NCI-H146 treated with DMSO at 0.1 percent for 48 hours (cell line): ENCODE measurements at regions not wholly inside any gene's neighbourhood (a gene's known extent, or its start where the extent isn't known, plus 50 kb on each side); places are given as distances from the start of the nearest gene placed in this dataset.
"Not testable (repeated sequence)": the region's sequence is repeated elsewhere in the genome, so short reads cannot be mapped to it uniquely, and the experiment has no call there.

Experiments used
- DNase-seq: peaks from one replicate; lab custom pipeline; 2025; ENCODE audit not compliant: unreplicated experiment; lab: John Stamatoyannopoulos, UW

DNA sequence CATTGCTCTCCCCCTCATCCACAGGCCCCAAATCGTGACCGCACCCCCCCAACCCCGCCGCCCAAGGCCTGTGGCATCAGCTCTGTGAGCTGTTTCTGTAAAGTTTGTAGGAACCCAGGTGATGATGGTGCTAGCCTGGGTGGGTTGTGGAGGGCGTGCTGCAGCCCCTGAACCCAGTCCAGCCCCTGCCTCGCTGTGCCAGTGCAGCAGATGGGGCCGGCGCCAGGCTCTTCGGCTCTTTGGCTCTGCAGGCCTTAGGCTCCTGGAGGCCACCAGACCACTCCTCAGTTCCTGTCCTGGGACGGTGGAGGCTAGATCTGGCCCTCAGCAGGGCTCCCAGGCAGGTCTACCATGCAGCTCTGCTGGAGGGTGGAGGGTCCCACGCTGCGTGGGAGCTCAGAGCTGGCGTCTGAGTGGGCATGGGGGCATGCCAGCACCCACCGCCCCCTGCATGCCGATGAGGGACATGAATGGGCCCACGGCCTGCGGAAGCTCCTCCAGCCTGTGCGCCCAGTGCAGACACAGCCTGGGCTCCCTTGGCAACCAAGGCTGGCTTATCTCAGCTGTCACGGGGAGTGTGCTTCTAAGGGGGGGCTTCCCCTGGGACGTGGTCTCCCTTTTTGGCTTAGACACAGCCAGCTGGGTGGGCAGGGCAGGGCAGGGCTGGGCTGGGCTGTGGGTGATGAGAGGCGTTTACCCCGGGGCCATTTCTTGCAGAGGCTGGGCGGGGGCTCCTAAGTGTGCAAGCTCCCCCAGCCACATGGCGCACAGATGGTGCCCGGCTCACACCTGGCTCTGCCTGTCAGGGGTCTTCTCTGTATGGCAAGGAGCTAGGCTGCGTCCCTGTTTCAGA lies 1187.6 kb downstream of the BRD1 start:
- no peak for DNase-seq

DNA sequence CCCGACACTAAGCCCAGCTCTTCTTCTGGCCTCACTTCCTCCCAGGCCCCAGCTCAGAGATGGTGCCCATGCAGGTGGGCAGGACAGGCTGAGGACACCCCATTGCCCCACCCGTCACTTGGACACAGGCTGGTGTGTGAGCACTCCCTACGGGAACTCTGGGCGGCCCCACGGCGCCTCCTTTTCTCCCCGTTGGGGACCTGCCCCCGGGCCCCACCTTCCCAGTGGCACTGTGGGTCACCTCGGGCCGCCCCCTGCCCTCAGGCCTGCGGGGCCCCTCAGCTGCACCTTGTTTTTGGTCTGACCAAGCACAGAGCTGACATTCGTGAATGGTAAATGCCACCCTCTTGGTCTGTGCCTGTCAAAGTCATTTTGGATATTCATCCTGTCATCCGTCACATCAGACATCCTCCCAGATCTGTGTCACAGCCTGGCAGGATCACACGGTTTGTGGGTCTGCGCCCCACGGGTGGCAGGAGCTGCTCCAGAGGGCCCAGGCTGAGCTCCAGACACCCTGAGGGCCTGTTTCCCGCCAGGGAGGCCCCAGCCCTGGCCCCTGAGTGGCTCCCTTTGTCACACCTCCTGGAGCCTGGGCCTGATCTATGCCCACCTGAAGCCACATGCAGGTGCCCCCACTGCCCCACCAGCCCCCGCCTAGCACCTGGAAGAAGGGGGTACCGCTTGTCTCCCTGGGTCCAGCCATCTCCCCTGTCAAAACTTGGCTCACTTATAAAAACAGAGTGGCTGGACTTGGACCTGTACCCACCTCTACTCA lies 1188.5 kb downstream of the BRD1 start:
- no peak for DNase-seq

DNA sequence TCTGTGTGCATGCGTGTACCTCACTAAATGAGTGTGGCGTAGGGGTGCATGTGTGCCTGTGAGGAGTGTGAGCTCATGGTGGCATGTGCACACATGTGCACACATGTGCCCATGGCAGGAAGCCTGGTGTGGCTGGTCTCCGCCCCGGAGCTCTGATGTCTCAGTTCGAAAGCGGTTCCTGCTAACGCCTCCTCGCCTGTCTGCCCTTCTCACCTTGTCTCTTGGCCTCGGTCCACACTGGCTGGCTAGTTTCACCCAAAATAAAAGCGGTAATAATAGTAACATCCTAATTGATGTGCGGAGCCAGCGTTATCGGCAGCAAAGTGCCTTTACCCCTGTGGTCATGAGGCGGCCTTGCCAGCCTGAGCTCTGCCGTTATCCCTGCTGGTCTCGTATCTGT lies 1190.4 kb downstream of the BRD1 start:
- no peak for DNase-seq

DNA sequence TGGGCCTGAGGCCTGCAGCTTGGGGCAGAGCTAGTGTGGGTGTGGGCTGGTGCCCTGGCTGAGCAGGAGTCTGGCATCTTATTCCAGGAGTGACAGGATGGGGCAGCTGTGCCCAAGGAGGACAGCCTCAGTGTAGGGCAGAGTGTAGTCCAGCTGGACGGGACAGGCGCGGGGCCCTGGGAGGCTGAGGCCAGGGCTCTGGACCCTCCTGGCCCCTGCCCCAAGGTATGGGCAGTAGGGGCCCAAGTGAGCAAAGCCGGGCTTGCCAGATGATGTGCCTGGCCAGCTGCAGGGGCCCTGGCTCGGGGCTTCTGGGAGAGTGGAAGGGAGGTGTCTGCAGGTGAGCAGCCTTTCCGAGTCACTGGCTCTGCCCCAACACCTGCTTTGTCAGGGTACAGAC lies 1190.9 kb downstream of the BRD1 start:
- DNase-seq = no peak

DNA sequence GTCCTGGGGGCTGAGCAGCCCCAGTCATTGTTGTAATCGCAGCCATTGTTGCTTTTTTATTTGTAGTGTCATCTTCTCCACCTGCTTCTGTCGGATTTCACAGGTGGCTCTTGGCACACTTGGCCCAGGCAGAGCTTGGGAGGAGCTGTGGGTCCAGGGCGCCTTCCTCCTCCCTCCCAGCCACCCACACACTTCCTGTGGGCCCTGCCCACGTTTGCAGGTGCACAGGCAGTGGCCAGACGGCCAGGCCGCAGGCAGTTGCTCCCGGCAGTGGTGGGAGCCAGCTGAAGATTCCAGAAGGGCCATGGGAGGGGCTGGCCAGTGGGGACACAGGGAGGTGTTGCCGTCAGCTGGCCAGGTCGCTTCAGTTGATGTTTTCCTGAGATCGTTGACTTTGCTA lies 1191.9 kb downstream of the BRD1 start:
- peak; percentile 56 for DNase-seq

DNA sequence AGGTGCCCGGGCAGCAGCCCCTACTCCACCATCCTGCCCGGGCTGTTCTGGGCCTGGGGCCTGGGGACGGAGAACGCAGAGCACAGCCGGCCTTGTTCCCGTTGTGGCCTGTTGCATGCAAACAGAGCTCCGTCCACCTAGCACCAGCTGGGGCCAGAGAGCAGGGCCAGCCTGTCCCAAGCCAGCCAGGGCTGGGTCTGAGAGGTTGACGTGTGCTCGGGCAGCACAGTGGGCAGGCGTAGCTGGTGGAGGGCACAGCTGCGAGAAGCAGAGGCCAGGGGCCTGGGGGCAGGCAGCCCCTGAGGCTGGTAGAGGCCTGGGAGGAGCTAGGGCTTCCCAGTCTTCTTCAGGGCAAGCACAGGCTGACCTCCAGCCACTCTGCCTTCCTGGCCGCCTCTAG lies 1192.6 kb downstream of the BRD1 start:
- no peak for DNase-seq

DNA sequence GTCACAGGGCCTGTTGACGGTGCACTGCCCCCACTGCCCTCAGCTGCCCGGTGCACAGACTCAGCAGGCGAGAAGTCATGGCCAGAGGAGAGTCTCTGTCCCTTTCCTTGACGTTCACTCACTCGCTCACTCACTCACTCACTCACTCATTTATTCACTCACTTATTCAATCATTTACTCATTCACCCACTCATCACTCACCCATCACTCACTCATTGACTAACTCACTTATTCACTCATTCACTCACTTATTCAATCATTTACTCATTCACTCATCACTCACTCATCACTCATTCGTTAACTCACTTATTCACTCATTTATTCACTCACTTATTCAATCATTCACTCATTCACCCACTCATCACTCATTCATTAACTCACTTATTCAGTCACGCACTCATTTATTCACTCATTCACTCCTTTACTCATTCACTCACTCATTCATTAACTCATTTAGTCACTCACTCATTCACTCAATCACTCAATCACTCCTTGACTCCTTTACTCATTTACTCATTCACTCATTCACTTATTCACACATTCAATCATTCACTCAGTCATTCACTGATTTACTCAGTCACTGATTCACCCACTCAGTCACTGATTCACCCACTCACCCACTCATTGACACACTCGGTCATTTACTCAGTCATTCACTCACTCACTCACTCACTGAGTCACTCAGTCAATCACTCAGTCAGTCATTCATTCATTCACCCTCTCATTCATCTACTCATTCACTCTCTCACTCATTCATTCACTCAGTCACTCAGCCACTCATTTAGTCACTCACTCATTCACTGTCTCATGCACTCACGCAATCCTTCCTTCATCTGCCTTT lies 1193.5 kb downstream of the BRD1 start:
- no peak for DNase-seq

DNA sequence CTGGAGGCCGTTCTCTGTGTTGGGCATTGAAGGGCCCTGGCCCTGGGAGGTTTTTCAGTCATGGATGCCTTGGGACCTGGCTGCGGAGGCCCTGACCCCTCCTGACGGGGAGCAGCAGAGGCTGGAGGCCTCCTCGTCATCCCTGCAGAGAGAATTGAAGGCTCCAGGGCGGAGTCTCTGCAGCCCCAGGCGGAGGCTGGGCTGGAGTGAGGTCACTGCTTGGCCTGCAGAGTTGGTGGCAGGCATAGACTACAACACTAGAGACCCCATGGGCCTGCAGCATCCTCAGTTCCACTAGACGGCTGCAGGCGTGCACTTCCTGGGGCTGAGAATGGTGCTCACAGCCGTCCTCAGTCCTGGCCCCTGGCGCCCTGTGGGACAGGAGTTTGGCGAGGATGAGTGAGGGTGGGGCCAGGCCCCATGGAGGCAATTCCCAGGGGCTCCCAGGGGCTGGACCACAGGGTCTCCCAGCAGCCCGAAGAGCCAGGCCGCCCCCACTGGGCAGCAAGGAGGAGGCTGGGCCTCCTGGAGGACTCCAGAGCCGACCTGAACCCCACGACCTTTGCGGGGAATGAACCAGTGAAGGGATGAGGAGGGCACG lies 1194.9 kb downstream of the BRD1 start:
- DNase-seq = no peak

DNA sequence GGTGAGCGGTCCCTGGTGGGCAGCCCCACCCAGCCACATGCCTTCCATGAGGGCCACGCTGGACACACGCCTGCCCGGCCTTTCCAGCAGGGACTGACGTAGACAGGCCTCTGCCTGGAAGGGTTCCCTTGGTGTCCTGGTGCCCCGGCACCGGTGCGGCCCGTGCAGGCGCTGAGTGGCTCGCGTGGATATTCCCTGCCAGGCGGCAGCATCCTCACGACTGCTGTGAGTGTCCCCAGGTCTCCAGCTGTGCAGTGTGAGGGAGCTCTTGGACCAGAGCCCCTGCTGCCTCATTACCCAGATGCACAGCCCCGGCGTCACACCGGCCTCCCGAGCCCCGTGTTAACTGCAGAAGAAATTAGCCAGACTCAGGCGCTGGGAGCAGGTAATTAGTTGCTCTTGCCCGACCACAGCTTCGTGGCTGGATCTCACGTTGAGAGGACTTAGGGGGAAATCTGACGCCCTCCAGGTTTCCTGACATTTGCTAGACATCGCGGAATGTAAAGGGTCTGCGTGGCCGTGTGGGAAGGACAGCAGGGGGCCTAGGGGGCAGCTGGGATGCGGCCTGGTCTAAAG lies 1196.3 kb downstream of the BRD1 start:
- no peak for DNase-seq

DNA sequence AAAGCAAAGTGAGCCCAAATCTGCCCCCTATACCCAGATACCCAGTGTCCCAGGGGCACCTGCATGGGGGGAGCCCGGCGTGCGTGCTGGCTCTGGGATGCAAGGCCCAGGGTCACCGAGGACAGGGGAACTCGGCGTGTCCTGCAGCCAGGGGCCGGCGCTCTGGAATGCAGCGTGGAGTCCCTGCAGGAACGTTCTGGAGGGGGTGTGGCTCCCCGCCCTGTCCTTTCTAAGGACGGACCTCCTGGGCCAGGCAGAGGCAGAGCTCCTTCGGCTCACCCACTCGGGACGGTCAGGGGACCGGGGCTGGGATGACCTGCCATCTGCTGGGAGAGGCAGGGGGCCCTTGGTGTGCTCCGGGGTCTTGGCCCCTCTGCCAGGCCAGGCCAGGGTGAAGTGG lies 1196.8 kb downstream of the BRD1 start:
- DNase-seq = no peak

DNA sequence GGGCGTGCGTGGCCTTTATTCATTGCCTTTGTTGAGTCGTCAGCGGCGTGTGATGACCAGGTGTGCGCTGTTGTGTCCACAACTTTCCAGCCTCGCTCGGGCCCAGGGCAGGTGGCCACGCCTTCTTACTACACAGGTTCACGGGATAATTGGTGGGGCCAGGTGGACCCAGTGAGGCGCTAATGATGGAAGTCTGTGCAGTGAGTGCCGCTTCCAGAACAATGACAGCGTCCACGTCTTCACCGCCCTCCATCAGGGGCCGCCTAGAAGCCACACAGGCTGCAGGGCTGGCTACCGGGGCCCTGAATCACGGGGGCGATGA lies 1197.3 kb downstream of the BRD1 start:
- peak; percentile 92 for DNase-seq

DNA sequence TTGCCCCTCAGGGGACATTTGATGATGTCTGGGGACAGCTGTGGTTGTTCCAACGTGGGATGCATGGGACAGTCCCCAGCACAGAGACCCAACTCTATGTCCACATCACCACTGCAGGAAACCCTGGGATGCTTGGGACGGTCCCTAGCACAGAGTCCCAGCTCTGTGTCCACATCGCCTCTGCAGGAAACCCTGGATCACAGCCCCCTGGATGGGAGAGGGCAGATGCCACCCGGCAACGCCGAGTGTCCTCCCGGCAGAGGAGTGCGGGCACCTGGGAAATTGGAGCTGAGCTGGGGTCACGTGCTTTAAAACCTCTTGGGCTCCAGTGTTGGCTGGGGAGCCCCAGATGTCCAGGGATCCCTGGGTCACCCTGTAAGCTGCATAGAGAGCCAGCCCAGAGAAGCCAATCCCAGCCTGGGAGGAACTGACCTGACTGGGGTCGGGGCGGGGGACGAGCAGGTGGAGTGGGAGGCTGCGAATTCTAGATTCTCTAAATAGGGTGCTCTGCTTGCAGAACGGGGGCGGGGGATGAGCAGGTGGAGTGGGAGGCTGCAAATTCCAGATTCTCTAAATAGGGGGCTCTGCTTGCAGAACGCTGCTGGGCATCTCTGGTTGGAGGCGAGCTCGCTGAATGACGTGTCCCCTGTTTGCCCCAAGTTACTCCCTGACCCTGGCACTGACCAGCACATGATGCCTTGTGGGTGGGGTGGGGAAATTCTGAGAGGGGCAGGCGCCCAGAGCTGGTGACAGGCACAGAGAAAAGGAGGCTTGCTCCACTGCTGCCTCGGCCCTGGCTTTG lies 1197.8 kb downstream of the BRD1 start:
- no peak for DNase-seq

DNA sequence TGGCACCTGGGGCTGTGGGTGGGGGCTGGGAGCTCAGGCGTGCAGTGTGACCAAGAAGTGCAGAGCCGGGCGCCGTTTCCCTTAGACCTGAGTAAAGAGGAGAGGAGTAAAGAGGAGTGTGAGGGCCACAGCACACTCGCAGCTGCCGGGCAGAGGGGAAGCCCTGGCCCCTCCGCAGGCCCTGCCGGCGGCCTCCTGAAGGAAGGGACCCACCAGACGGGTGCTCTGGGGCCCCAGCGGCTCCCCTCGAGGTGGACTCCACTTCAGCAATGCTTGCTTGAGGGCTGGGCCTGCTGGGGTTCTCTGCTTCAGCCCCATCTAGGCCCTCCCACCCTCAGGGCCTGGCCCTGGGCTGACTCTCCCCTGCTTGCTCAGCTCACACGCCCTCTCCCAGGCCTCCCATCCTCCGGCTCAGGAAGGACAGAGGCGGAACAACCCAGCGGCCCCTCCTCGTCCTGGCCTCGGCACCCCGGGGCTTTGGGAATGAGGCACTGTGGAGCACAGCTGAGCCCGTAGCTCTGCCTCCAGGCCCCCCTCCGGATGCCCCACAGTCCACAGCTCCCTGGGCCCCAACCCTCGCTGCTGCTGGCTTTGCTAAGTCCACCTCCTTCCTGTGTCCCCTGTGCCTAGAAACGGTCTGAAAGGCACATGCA lies 1198.7 kb downstream of the BRD1 start:
- no peak for DNase-seq

DNA sequence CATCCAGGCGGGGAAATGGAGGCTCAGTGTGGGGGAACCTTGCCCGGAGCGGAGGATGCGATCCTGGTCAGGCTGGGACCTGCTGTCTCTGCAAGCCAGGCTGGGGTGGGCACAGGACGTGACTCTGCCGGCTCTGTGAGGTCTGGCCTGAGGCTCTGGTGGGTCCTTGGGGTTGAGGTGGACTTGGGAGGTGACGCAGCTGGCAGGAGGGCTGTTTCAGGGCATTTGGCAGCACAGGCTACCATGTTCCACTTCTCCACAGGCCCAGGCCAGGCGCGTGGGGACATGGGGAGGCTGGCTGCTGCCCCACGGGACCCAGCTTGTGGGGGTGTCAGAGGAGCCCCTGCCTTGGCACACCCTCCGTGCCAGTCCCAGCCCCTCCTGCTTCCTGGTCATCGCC lies 1199.7 kb downstream of the BRD1 start:
- no peak for DNase-seq

DNA sequence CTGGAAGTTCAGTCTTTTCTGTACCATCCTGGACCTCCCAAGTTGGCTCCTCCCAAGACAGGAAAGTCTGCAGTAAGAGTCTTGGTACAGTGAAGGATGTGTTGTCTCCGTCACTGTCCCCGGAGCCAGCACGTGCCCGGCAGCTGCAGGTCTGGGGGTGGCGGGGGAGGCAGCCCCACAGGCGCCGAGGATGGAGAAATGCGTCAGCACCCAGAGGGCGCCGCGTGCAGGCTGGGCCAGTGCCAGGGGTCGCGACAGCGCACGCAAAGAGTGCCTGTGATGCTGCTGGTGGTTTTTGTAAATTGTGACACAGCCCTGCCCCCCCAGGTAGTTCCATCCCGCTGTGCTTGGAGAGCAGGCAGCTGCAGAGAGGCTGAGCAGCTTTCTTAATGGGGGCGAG lies 1200.5 kb downstream of the BRD1 start:
- no peak for DNase-seq

DNA sequence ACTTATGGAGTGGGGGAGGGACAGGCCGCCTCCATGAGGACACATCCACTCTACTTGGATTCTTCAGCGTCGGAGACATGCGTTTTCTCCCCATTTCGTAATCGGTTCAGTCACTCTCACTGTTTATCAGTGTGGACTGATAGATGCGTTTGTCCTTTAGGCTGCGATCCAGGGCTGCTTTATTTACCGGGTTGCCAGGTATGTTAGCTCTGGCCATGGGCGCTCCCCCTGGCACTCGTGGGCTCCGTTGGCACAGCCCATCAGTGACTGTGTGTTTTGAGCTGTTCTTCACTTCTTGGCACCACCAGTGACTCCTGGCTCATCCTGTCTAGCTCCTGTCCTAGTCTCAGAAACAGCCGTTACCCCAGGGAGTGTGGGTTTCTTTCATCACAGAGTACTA lies 1203.3 kb downstream of the BRD1 start:
- DNase-seq = no peak

DNA sequence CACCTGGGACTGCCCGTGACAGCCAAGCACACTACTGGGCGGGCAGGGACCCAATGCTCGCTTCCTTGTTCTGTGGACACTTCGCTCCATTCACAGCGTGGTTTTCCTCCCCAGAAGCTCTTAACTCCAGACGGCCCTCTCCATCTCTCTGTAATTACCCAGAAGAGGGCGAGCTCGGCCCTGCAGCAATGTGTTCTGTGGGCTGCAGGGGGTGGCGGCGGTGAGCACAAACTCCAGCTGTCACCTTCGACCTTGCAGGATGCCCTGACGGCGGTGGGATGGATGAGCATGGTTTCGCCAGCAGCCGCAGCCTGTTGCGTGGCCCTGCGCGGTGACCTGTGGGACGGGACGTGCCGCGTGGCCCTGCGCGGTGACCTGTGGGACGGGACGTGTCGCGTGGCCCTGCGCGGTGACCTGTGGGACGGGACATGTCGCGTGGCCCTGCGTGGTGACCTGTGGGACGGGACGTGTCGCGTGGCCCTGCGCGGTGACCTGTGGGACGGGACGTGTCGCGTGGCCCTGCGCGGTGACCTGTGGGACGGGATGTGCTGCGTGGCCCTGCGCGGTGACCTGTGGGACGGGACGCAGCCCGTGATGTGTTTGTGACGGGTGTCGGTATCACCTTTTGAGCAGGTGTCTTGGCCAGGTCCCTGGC lies 1204.7 kb downstream of the BRD1 start:
- no peak for DNase-seq

DNA sequence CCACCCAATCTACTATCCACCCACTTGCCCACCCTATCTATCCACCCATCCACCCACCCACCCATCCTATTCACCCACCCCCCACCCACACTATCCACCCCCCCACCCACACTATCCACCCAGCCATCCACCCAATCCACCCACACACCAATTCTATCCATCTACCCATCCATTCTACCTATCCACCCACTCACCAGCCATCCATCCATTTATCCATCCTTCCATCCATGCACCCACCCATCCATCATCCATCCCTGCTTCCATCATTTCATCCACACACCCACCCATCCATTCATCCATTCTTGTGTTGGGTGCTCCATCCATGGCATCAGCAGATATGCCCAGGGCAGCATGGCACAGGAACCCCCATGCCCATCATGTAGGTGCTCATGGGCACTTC lies 1206.6 kb downstream of the BRD1 start:
- DNase-seq = no peak

DNA sequence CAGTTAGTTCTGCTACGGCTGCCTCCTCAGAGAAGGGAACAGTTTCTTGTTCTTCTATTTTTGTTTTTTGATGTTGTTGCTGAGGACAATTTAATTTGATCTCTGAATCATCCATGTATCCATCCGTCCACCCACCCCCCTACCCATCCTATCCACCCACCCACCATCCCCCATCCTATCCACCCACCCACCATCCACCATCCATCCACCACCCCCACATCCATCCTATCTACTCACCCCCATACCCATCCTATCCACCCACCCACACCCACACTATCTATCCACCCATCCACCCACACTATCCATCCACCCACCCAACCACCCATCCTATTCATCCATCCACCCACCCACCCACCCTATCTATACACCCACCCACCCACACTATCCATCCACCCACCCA lies 1207.2 kb downstream of the BRD1 start:
- not testable (repeated sequence) for DNase-seq
